SK-N-SH (cell line): ENCODE measurements at regions not wholly inside any gene's neighbourhood (a gene's known extent, or its start where the extent isn't known, plus 50 kb on each side); places are given as distances from the start of the nearest gene placed in this dataset.
A peak's percentile ranks its signal among the peaks of the same experiment; 100 is the strongest.

Source experiments
- CTCF ChIA-PET: fragments of 300-600, 350-600 bp; formaldehyde crosslinking; extraction: SDS; loops from one replicate; lab custom pipeline; 2021; lab: Yijun Ruan, JAX
- POLR2A ChIA-PET: fragments of 350-600 bp; sonication (Branson Sonifier 250); formaldehyde crosslinking; extraction: SDS; loops from one replicate; lab custom pipeline; 2020; ENCODE audit warnings: antibody characterized with exemption, inconsistent platforms; lab: Yijun Ruan, JAX
- DNase-seq: peaks from one replicate; pipeline ENCODE4 v3.0.0; 2012
- H2AFZ ChIP-seq: fragments of 200-600 bp; sonication (generic); 2 replicates; pipeline ENCODE4 v1.8.1; 2016; ENCODE audit warnings: antibody characterized with exemption, mild to moderate bottlenecking, low read depth
- H3F3A ChIP-seq: fragments of 200-600 bp; sonication (generic); replicated peaks from 2 replicates; pipeline ENCODE3; 2016; ENCODE audit warnings: antibody characterized with exemption, mild to moderate bottlenecking; ENCODE audit not compliant: insufficient read depth
- H3K27ac ChIP-seq, 2 experiments: fragments of 200-500 bp in 1 of 2; fragments of 200-600 bp in 1 of 2; sonication (Bioruptor generic) in 1 of 2; sonication (generic), shearing (Covaris generic) in 1 of 2; 2 replicates each; pipeline versions ENCODE4 v1.5.1 to v1.6.1; 2014 to 2016; ENCODE audit warnings: low read depth in 2 of 2, inconsistent platforms in 1 of 2, low read length in 1 of 2, mild to moderate bottlenecking in 1 of 2, mixed read lengths in 1 of 2
- H3K27me3 ChIP-seq: fragments of 200-600 bp; sonication (generic), shearing (Covaris generic); 2 replicates; pipeline ENCODE4 v1.6.1; 2016; ENCODE audit warnings: mixed run types; ENCODE audit not compliant: insufficient read depth
- H3K36me3 ChIP-seq, 2 experiments: fragments of 200-500 bp in 1 of 2; fragments of 200-600 bp in 1 of 2; sonication (Bioruptor generic) in 1 of 2; sonication (generic) in 1 of 2; replicated peaks in 1 of 2; 2 replicates each; pipeline versions ENCODE3 to v1.5.1; 2014 to 2016; ENCODE audit warnings: low read length in 1 of 2, mild to moderate bottlenecking in 1 of 2; ENCODE audit not compliant: insufficient read depth in 2 of 2, control insufficient read depth in 1 of 2
- H3K4me1 ChIP-seq, 2 experiments: fragments of 200-500 bp in 1 of 2; fragments of 200-600 bp in 1 of 2; sonication (Bioruptor generic) in 1 of 2; sonication (generic), shearing (Covaris generic) in 1 of 2; 2 replicates each; pipeline versions ENCODE4 v1.5.1 to v1.6.1; 2014 to 2016; ENCODE audit warnings: low read depth in 1 of 2, low read length in 1 of 2, mixed run types in 1 of 2; ENCODE audit not compliant: insufficient read depth in 2 of 2, control insufficient read depth in 1 of 2
- H3K4me2 ChIP-seq: fragments of 200-600 bp; sonication (generic), shearing (Covaris generic); 2 replicates; pipeline ENCODE4 v1.6.1; 2017; ENCODE audit warnings: mixed run types
- H3K4me3 ChIP-seq, 2 experiments: fragments of 200-500 bp in 1 of 2; fragments of 200-600 bp in 1 of 2; sonication (Bioruptor generic) in 1 of 2; sonication (generic), shearing (Covaris generic) in 1 of 2; 2 replicates each; pipeline versions ENCODE4 v1.5.1 to v1.8.1; 2014 to 2016; ENCODE audit warnings: low read depth in 2 of 2, inconsistent platforms in 1 of 2, low read length in 1 of 2, mild to moderate bottlenecking in 1 of 2, mixed read lengths in 1 of 2, moderate library complexity in 1 of 2
- H3K79me2 ChIP-seq: fragments of 200-600 bp; sonication (generic); 2 replicates; pipeline ENCODE4 v1.8.1; 2017; ENCODE audit warnings: mild to moderate bottlenecking; ENCODE audit not compliant: insufficient read depth
- H3K9ac ChIP-seq: fragments of 200-600 bp; sonication (generic); 2 replicates; pipeline ENCODE4 v1.6.1; 2017; ENCODE audit warnings: mixed run types
- H3K9me2 ChIP-seq: fragments of 200-600 bp; sonication (generic); 2 replicates; pipeline ENCODE4 v1.6.1; 2017; ENCODE audit warnings: mixed run types
- H3K9me3 ChIP-seq: fragments of 200-600 bp; sonication (generic); 2 replicates; pipeline ENCODE4 v1.6.1; 2017; ENCODE audit warnings: mixed run types, mild to moderate bottlenecking, moderate library complexity
- H4K20me1 ChIP-seq: fragments of 200-600 bp; sonication (generic); 2 replicates; pipeline ENCODE4 v1.6.1; 2017; ENCODE audit warnings: mild to moderate bottlenecking, mixed run types; ENCODE audit not compliant: insufficient read depth
- EP300 ChIP-seq, 2 experiments: IDR thresholded peaks; 2 replicates each; pipeline versions ENCODE4 v1.4.0 to v1.6.1; 2012; ENCODE audit warnings: borderline replicate concordance in 1 of 2, low read depth in 1 of 2, low read length in 1 of 2
- FOSL2 ChIP-seq: IDR thresholded peaks from 2 replicates; pipeline ENCODE4 v1.4.0; 2012; ENCODE audit warnings: low read depth, mild to moderate bottlenecking, moderate library complexity, borderline replicate concordance
- GATA2 ChIP-seq: sonication (generic); formaldehyde crosslinking; IDR thresholded peaks from 2 replicates; pipeline ENCODE4 v1.5.0; 2020; ENCODE audit warnings: mild to moderate bottlenecking, missing genetic modification reagents
- JUND ChIP-seq: IDR thresholded peaks from 2 replicates; pipeline ENCODE4 v1.4.0; 2012
- MXI1 ChIP-seq: IDR thresholded peaks from 2 replicates; pipeline ENCODE4 v1.6.1; 2012; ENCODE audit warnings: mild to moderate bottlenecking, low read depth, low read length, improper control_type of control experiment
- NFIC ChIP-seq: IDR thresholded peaks from 2 replicates; pipeline ENCODE4 v1.4.0; 2012; ENCODE audit warnings: borderline replicate concordance
- RFX5 ChIP-seq: IDR thresholded peaks from 2 replicates; pipeline ENCODE4 v1.6.1; 2012; ENCODE audit warnings: mild to moderate bottlenecking, improper control_type of control experiment, low read length
- RXRA ChIP-seq: IDR thresholded peaks from 2 replicates; pipeline ENCODE4 v1.4.0; 2012; ENCODE audit warnings: low read depth, mild to moderate bottlenecking, borderline replicate concordance
- SIN3A ChIP-seq: IDR thresholded peaks from 2 replicates; pipeline ENCODE4 v1.6.1; 2012; ENCODE audit warnings: low read depth, mild to moderate bottlenecking, low read length, moderate library complexity, borderline replicate concordance
- SMC3 ChIP-seq: IDR thresholded peaks from 2 replicates; pipeline ENCODE4 v1.6.1; 2012; ENCODE audit warnings: low read depth, low read length, improper control_type of control experiment
- TCF12 ChIP-seq: IDR thresholded peaks from 2 replicates; pipeline ENCODE4 v1.4.0; 2012
- USF1 ChIP-seq: IDR thresholded peaks from 2 replicates; pipeline ENCODE4 v1.4.0; 2012; ENCODE audit warnings: low read depth, borderline replicate concordance
- WGBS: methylation state at CpG from one replicate; pipeline ENCODE4 v1.1.6; 2017; ENCODE audit warnings: low lambda C conversion rate; 5-methylcytosine and 5-hydroxymethylcytosine counted together
- TF ChIP-seq, protein P1 (sequence below): IDR thresholded peaks from 2 replicates; pipeline ENCODE4 v1.4.0; 2012; ENCODE audit warnings: low read depth
- TF ChIP-seq, protein P2 (sequence below): IDR thresholded peaks from 2 replicates; pipeline ENCODE4; 2012
- TF ChIP-seq, protein P3 (sequence below): fragments of 150-350 bp; IDR thresholded peaks from 2 replicates; pipeline ENCODE4 v1.6.1; 2016; ENCODE audit warnings: mild to moderate bottlenecking, low read depth, low read length
- TF ChIP-seq, protein P4 (sequence below): IDR thresholded peaks from 2 replicates; pipeline ENCODE4 v1.4.0; 2012; ENCODE audit warnings: low read depth, borderline replicate concordance

- WGBS, result 11% methylated on average over 3 of the region's 3 CpGs
- Histone ChIP-seq H2AFZ (0 out of 2 replicates have a peak overlapping the region, but pooled peaks have one; percentile 1), H3K9ac (no peak overlapping the region)
Observed at GRCh38 chr20:24773751-24774201, 175.3 kb upstream of the CST7 start.

DNA sequence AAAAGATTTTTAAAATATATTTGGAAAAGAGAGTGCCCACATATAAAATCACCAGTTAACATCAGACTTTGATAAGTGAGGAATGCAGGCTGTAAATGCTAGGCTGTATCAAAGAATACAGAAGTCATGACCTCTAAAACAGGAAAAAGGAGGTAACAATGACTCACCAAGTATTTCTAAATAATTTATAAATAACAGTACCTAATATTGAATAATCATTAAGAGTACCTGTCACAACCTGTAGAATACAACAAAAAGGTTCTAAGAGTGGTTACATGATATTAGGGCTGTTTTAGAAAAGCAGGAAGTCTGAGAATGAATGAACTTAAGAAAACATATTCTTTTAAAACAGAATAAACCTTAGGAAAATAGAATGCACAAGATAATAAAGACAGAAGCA lies 173.1 kb upstream of the CST7 start:
- Histone ChIP-seq H4K20me1 (no peaks in the 10 kb centered on the region), H3K4me1 (peaks cover 0 to 16% of the 10 kb centered on the region in 2 experiments; a peak in 1 of 4 replicates), H3K4me3 (no peak overlapping the region), H3K36me3 (no peaks in the 10 kb centered on the region), H3K27me3 (no peaks in the 10 kb centered on the region), H3K9ac (no peak overlapping the region), H3K9me3 (peaks cover 7% of the 10 kb centered on the region; the same call in 1 of the 2 replicates), H3K79me2 (no peaks in the 10 kb centered on the region), H3K27ac (no peak overlapping the region), H2AFZ (no peak overlapping the region), H3F3A (peaks cover 22% of the 10 kb centered on the region), H3K4me2 (no peak overlapping the region), H3K9me2 (no peaks in the 10 kb centered on the region)
- POLR2A ChIA-PET, result no interaction called here
- CTCF ChIA-PET, result no interaction called here
- no peak for DNase-seq
- TF ChIP-seq SIN3A, result no peak
- no peak for TF ChIP-seq USF1
- TF ChIP-seq RXRA, result no peak
- no peak for TF ChIP-seq SMC3
- TF ChIP-seq MXI1, result no peak
- TF ChIP-seq RFX5, result no peak
- TF ChIP-seq GATA2, result no peak
- TF ChIP-seq, protein P1, sequence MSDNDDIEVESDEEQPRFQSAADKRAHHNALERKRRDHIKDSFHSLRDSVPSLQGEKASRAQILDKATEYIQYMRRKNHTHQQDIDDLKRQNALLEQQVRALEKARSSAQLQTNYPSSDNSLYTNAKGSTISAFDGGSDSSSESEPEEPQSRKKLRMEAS, result no peak
- TF ChIP-seq, protein P2, sequence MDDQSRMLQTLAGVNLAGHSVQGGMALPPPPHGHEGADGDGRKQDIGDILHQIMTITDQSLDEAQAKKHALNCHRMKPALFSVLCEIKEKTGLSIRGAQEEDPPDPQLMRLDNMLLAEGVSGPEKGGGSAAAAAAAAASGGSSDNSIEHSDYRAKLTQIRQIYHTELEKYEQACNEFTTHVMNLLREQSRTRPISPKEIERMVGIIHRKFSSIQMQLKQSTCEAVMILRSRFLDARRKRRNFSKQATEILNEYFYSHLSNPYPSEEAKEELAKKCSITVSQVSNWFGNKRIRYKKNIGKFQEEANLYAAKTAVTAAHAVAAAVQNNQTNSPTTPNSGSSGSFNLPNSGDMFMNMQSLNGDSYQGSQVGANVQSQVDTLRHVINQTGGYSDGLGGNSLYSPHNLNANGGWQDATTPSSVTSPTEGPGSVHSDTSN, result no peak
- TF ChIP-seq, protein P3, sequence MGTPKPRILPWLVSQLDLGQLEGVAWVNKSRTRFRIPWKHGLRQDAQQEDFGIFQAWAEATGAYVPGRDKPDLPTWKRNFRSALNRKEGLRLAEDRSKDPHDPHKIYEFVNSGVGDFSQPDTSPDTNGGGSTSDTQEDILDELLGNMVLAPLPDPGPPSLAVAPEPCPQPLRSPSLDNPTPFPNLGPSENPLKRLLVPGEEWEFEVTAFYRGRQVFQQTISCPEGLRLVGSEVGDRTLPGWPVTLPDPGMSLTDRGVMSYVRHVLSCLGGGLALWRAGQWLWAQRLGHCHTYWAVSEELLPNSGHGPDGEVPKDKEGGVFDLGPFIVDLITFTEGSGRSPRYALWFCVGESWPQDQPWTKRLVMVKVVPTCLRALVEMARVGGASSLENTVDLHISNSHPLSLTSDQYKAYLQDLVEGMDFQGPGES, result no peak

More at GRCh38 chr20:24773751-24774201, 175.3 kb upstream of the CST7 start:
- DNase-seq, result no peak
- 0 out of 4 replicates have a peak overlapping the region, but pooled peaks of 1 of the 2 experiments have one; percentile 17 for H3K4me3 ChIP-seq
- no peaks in the 10 kb centered on the region for H3K79me2 ChIP-seq
- peaks cover 7% of the 10 kb centered on the region; the same call in 1 of the 2 replicates for H3K9me3 ChIP-seq
- peak overlapping the region in 1 of 2 experiments; percentile 81; a peak in 2 of 4 replicates for H3K27ac ChIP-seq
- no peaks in the 10 kb centered on the region for H3K36me3 ChIP-seq
- peaks cover 6 to 16% of the 10 kb centered on the region in 2 experiments; a peak in 1 of 4 replicates for H3K4me1 ChIP-seq
- no peaks in the 10 kb centered on the region for H4K20me1 ChIP-seq
- CTCF ChIA-PET, result interaction anchor here (1.5 kb wide), 1 partner anchor 18 kb away, joined by 5 read pairs; no protein-coding TSS in a partner anchor
- H3K9me2 ChIP-seq, result no peaks in the 10 kb centered on the region
- peak overlapping the region; percentile 64 for H3K4me2 ChIP-seq
- no peaks in the 10 kb centered on the region for H3K27me3 ChIP-seq
- POLR2A ChIA-PET, result no interaction called here
- H3F3A ChIP-seq, result peaks cover 22% of the 10 kb centered on the region
- peak; percentile 30; the same call in 1 of the 2 replicates for TF ChIP-seq RXRA
- TF ChIP-seq, protein P2, result peak; percentile 57
- TF ChIP-seq USF1, result no peak
- TF ChIP-seq, protein P4, sequence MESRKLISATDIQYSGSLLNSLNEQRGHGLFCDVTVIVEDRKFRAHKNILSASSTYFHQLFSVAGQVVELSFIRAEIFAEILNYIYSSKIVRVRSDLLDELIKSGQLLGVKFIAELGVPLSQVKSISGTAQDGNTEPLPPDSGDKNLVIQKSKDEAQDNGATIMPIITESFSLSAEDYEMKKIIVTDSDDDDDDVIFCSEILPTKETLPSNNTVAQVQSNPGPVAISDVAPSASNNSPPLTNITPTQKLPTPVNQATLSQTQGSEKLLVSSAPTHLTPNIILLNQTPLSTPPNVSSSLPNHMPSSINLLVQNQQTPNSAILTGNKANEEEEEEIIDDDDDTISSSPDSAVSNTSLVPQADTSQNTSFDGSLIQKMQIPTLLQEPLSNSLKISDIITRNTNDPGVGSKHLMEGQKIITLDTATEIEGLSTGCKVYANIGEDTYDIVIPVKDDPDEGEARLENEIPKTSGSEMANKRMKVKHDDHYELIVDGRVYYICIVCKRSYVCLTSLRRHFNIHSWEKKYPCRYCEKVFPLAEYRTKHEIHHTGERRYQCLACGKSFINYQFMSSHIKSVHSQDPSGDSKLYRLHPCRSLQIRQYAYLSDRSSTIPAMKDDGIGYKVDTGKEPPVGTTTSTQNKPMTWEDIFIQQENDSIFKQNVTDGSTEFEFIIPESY, result 0 out of 2 replicates have a peak, but pooled peaks have one; percentile 39
- peak; percentile 87 for TF ChIP-seq TCF12
- TF ChIP-seq FOSL2, result peak; percentile 88
- peak; percentile 82 for TF ChIP-seq JUND
- TF ChIP-seq EP300 (IDR thresholded peaks at IDR 0.05; ENCODE audit: borderline replicate concordance in 1 of 2, low read depth in 1 of 2, low read length in 1 of 2), result peak in 1 of 2 experiments; percentile 76; a peak in 1 of 4 replicates
- TF ChIP-seq, protein P1, result no peak
- TF ChIP-seq NFIC, result peak; percentile 22
